Activated CD8-positive, alpha-beta T cell treated with anti-CD3 and anti-CD28 coated beads, Interleukin-2, amount 10 ng/mL, durations not matched to agents 7 days and 5 days (primary cell): ENCODE measurements at regions not wholly inside any gene's neighbourhood (a gene's known extent, or its start where the extent isn't known, plus 50 kb on each side); places are given as distances from the start of the nearest gene placed in this dataset.

Source experiments
- ATAC-seq: fragments of 150-1000 bp; cut with Tn5 transposase; one replicate; pipeline ENCODE4 v1.10.0; 2021; ENCODE audit warnings: moderate library complexity
- CTCF ChIA-PET: fragments of 350-600 bp; sonication (Branson Sonifier 250); formaldehyde crosslinking; loops from one replicate; lab custom pipeline; 2021; ENCODE audit warnings: antibody characterized with exemption; lab: Charles Lee
- POLR2A ChIA-PET: fragments of 350-600 bp; sonication (Branson Sonifier 250); formaldehyde crosslinking; loops from one replicate; lab custom pipeline; 2021; ENCODE audit warnings: antibody characterized with exemption; lab: Charles Lee
- DNase-seq: peaks from one replicate; pipeline ENCODE4 v3.0.0-alpha.2; 2020
- H3K27ac Mint-ChIP-seq: one replicate; pipeline ENCODE4 v1.8.0; 2021; ENCODE audit warnings: mild to moderate bottlenecking, mixed read lengths
- H3K27me3 Mint-ChIP-seq: one replicate; pipeline ENCODE4 v1.8.0; 2021; ENCODE audit warnings: low read depth, mixed read lengths
- H3K36me3 Mint-ChIP-seq: one replicate; pipeline ENCODE4 v1.8.0; 2021; ENCODE audit warnings: low read depth, mixed read lengths
- H3K4me1 Mint-ChIP-seq: one replicate; pipeline ENCODE4 v1.8.0; 2021; ENCODE audit warnings: low read depth, mixed read lengths
- H3K4me3 Mint-ChIP-seq: one replicate; pipeline ENCODE4 v1.8.0; 2021; ENCODE audit warnings: mild to moderate bottlenecking, mixed read lengths
- H3K9me3 Mint-ChIP-seq: one replicate; pipeline ENCODE4 v1.8.0; 2022; ENCODE audit warnings: mixed read lengths; ENCODE audit not compliant: insufficient read depth

- POLR2A ChIA-PET: no interaction called here
- ATAC-seq: no peak
These were observed 216.2 kb upstream of the ACTBL2 start for GRCh38 chr5:57698802-57699201.

DNA sequence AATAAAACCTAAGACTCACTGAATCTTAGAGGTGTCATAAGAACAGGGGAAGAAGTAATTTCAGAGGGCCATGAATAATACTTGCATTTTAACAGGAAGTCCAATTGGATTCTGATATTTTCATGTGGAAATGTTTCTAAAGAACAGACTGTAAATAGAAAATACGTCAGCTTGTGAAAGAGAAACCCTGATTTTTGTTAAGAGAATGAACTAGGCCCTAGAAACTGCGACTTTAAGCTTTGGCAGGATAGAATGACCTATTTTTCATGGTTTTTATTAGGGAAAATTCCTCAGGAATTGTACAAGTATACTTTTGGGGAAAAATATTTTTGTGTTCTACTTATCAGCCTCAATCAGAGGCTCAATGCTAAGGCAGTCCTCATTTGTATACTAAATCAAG, 215.5 kb upstream of the ACTBL2 start:
- H3K4me1 Mint-ChIP-seq: no peaks in the 10 kb centered on the region
- H3K9me3 Mint-ChIP-seq: no peaks in the 10 kb centered on the region
- H3K27me3 Mint-ChIP-seq: peaks cover 3% of the 10 kb centered on the region
- no peak overlapping the region for H3K4me3 Mint-ChIP-seq
- ChIA-PET POLR2A (no interaction called here), CTCF (no interaction called here)
- DNase-seq (no peak), ATAC-seq (no peak)
- H3K27ac Mint-ChIP-seq: no peak overlapping the region
- no peaks in the 10 kb centered on the region for H3K36me3 Mint-ChIP-seq

More at GRCh38 chr5:57698802-57699201, 216.2 kb upstream of the ACTBL2 start:
- Mint-ChIP-seq H3K27ac (no peak overlapping the region), H3K9me3 (no peaks in the 10 kb centered on the region), H3K36me3 (no peaks in the 10 kb centered on the region), H3K27me3 (peaks cover 3% of the 10 kb centered on the region), H3K4me3 (no peak overlapping the region), H3K4me1 (no peaks in the 10 kb centered on the region)
- CTCF ChIA-PET: no interaction called here
- no peak for DNase-seq

DNA sequence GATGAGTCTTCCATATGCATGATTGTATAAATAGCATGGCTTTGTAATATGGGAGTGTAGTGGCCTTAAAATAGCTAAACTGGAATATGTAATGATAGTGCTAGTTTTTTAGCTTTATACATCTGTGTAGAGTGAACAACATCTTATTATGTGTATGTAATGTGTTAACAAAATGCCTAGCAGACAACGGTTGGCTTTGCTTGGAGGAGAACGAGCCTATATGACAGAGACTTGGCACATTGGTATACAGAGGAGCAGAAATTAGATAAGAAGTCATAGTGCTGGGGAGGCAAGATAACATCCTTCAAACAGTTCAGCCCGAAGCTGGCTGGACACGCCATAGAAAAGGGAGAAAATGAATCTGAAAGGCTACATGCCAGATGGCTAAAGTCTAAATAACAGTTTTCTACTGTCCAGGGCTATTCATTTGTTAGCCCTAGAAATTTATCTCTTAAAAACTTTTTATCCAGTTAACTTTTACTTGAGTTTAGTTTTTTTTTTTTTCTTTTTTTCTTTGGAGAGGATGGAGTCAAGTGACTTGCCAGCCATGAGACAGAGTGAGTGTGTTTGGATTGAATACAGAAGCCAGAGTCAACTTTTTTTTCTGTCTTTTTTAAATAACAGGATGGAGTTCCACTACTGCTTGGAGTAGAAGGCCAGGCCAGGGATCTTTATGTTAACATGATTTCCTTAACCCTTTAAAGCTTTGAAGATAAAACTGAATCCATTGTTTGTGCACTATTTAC, 214.4 kb upstream of the ACTBL2 start:
- ChIA-PET POLR2A (no interaction called here), CTCF (no interaction called here)

DNA sequence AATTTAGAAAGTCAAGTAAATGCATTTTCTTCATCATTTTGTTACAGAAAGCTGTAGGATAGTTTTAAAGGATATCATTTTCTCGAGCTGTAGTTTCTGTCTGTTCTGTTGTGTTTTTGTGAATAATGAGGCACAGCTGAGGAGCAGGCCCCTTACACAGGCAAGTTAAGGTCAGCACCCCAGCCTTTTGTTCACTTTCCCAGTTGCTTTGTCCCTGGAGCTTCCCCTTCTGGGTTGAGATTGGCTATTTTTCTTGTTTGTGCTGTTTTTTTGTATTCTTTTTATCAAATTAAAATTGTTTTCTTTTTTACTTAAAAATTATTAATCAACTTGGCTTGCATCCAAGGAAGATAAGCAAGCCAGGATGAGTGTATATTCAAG, 213.8 kb upstream of the ACTBL2 start:
- peaks cover 3% of the 10 kb centered on the region for H3K27me3 Mint-ChIP-seq
- H3K9me3 Mint-ChIP-seq: no peaks in the 10 kb centered on the region
- no peak overlapping the region for H3K4me3 Mint-ChIP-seq
- CTCF ChIA-PET: no interaction called here
- H3K27ac Mint-ChIP-seq: no peak overlapping the region
- no peaks in the 10 kb centered on the region for H3K36me3 Mint-ChIP-seq
- POLR2A ChIA-PET: no interaction called here
- ATAC-seq: no peak
- H3K4me1 Mint-ChIP-seq: no peaks in the 10 kb centered on the region
- DNase-seq: no peak

More for the DNA sequence above, 214.4 kb upstream of the ACTBL2 start:
- ATAC-seq (no peak), DNase-seq (no peak)
- Mint-ChIP-seq H3K27me3 (peaks cover 3% of the 10 kb centered on the region), H3K4me3 (no peak overlapping the region), H3K9me3 (no peaks in the 10 kb centered on the region), H3K4me1 (no peaks in the 10 kb centered on the region), H3K27ac (no peak overlapping the region), H3K36me3 (no peaks in the 10 kb centered on the region)

- Mint-ChIP-seq H3K36me3 (no peaks in the 10 kb centered on the region), H3K4me3 (no peak overlapping the region), H3K4me1 (no peaks in the 10 kb centered on the region), H3K27me3 (peaks cover 3% of the 10 kb centered on the region), H3K27ac (no peak overlapping the region), H3K9me3 (no peaks in the 10 kb centered on the region)
- DNase-seq (no peak), ATAC-seq (no peak)
- CTCF ChIA-PET: no interaction called here
- POLR2A ChIA-PET: no interaction called here
These were observed 213.2 kb upstream of the ACTBL2 start for GRCh38 chr5:57695706-57696388.

DNA sequence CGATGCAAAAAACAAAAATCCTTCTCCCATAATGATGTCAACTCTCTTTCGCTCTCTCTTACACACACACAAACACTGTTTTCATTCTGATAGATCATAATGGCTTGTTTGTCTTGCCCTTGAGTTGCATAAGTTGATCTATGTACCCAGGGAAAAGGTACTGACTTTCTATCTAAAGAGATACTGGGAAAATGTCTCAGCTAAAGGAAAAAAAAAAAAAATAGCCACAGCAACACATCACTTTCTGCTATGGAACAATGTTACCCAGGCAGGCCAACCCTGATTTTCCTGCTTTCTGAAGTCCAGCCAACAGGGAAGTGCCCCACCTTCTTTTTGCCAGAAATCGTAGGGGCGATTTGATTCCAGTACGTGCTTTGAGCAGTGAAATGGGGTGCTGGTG, 212.6 kb upstream of the ACTBL2 start:
- DNase-seq: no peak
- ATAC-seq: no peak
- CTCF ChIA-PET: interaction anchor here (1.8 kb wide), 1 partner anchor 45 kb away, joined by 8 read pairs; no protein-coding TSS in a partner anchor
- no peak overlapping the region for H3K27ac Mint-ChIP-seq
- H3K27me3 Mint-ChIP-seq: no peaks in the 10 kb centered on the region
- H3K9me3 Mint-ChIP-seq: no peaks in the 10 kb centered on the region
- no peaks in the 10 kb centered on the region for H3K36me3 Mint-ChIP-seq
- no peaks in the 10 kb centered on the region for H3K4me1 Mint-ChIP-seq
- H3K4me3 Mint-ChIP-seq: no peak overlapping the region
- POLR2A ChIA-PET: no interaction called here

- no peaks in the 10 kb centered on the region for H3K36me3 Mint-ChIP-seq
These were observed 211.1 kb upstream of the ACTBL2 start for GRCh38 chr5:57693488-57694305.

DNA sequence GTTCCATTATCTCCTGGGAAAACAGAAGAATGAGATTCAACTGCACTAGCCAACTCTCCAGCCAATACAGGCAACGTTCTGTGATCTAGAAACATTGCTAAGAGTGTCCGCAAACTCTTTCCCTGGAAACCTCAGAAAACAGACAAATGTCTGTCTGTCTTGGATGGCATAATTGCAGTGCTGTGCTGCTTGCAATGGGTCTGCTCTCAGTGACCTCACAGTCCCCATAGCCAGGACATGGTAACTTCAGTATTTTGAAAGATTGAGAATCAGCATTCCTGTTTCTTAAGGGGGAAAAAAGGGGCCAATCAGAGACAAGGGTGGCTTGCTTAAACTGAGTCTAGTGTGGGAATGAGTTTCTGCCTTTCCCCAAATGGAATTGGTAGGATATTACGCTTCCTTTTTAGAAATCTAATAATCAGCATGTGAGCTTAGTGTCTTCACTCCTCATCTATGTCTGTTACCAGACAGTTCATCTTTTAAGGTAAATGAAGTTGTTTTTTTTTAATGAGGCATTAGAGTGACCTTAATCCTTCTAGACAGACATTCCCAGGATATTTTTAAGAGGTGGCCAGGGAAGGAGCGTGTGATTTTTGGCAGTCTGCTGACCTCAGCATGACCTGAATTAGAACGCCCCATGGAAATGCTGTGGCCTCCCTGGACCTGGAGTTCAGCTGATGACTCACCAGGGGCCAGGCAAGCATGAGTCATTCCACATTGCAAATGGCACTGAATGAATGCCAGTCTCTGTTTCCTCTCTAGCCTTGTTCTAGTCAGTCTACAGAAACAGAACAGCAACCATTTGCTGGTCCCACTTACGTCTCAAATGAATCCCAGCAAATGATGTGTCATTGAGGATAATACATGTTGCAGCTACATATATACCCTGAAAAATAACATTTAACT, 210.2 kb upstream of the ACTBL2 start:
- no peak for DNase-seq
- Mint-ChIP-seq H3K4me3 (no peak overlapping the region), H3K4me1 (no peaks in the 10 kb centered on the region), H3K27ac (no peak overlapping the region), H3K9me3 (no peaks in the 10 kb centered on the region), H3K27me3 (no peaks in the 10 kb centered on the region), H3K36me3 (no peaks in the 10 kb centered on the region)
- ChIA-PET POLR2A (no interaction called here), CTCF (no interaction called here)
- no peak for ATAC-seq

More at GRCh38 chr5:57693488-57694305, 211.1 kb upstream of the ACTBL2 start:
- H3K27ac Mint-ChIP-seq: no peak overlapping the region
- POLR2A ChIA-PET: no interaction called here
- H3K4me1 Mint-ChIP-seq: no peaks in the 10 kb centered on the region
- no peak for ATAC-seq
- no peak for DNase-seq
- H3K4me3 Mint-ChIP-seq: no peak overlapping the region
- CTCF ChIA-PET: interaction anchor here (1.8 kb wide), 1 partner anchor 44 kb away, joined by 8 read pairs; no protein-coding TSS in a partner anchor
- no peaks in the 10 kb centered on the region for H3K9me3 Mint-ChIP-seq
- no peaks in the 10 kb centered on the region for H3K27me3 Mint-ChIP-seq

DNA sequence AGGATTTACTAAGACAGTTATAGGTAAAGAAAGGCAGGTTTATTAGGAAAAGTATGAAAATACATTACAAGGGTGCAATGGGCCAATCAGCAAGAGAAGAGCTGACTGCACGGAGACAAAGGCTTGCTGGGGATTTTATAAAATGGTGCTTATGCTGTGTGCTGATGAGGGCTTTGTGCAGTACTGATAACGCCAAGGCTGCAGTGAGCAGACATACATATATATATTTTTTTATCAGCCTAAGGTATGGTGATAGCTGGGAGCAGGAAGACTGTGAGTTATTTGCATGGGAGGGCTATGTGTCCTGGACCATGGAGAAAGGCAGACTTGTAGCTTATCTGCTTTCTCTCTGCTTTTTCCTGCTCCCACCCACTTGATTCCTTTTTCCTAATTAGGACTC, 208.1 kb upstream of the ACTBL2 start:
- Mint-ChIP-seq H3K9me3 (no peaks in the 10 kb centered on the region), H3K27ac (no peak overlapping the region), H3K4me3 (no peak overlapping the region), H3K36me3 (no peaks in the 10 kb centered on the region), H3K4me1 (no peaks in the 10 kb centered on the region), H3K27me3 (no peaks in the 10 kb centered on the region)
- ChIA-PET POLR2A (no interaction called here), CTCF (no interaction called here)
- no peak for ATAC-seq
- DNase-seq: no peak

GRCh38 chr5:57687596-57687995, 205.0 kb upstream of the ACTBL2 start:
- POLR2A ChIA-PET: no interaction called here
- H3K9me3 Mint-ChIP-seq: no peaks in the 10 kb centered on the region
- DNase-seq (no peak), ATAC-seq (no peak)
- H3K36me3 Mint-ChIP-seq: no peaks in the 10 kb centered on the region
- CTCF ChIA-PET: no interaction called here
- no peak overlapping the region for H3K4me3 Mint-ChIP-seq
- H3K27me3 Mint-ChIP-seq: no peaks in the 10 kb centered on the region
- no peaks in the 10 kb centered on the region for H3K4me1 Mint-ChIP-seq
- no peak overlapping the region for H3K27ac Mint-ChIP-seq

DNA sequence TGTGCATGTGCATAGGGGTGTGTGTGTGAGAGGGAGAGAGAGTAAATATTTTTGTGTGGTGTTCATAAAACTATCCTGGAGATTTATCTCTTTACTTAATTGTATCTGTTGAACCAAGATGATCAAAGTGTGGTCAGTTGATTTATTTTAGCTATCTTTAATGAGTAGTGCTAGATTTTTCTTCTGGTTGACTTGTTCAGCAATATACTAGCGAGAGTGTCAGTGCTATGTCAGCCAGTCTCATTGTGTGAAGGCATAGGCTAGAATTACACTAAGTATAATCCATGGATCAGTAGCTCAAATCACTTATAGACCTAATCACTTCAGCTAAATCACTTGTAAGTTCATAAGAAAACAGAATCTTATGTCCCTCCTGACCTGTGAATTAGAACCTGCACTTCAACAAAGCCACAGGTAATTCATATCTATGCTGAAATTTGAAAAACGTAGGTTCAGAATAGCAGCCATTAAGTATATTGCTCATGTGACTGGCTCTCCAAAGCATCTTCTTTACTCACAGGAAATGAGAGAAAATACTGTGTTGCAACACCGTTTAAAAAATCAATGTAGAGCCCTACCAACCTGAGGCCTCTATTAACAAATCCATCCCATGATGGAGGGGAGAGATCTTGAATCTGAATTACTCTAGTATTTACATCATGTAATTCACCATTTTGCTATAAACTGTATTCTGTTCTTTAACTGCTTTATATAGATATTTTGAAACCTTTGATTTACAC, 203.1 kb upstream of the ACTBL2 start:
- Mint-ChIP-seq H3K4me1 (no peaks in the 10 kb centered on the region), H3K27me3 (no peaks in the 10 kb centered on the region), H3K9me3 (no peaks in the 10 kb centered on the region), H3K36me3 (no peaks in the 10 kb centered on the region), H3K27ac (no peak overlapping the region), H3K4me3 (no peak overlapping the region)
- CTCF ChIA-PET: no interaction called here
- POLR2A ChIA-PET: no interaction called here
- no peak for ATAC-seq
- DNase-seq: no peak
